ENCODE measurements at regions not wholly inside any gene's neighbourhood (a gene's known extent, or its start where the extent isn't known, plus 50 kb on each side); places are given as distances from the start of the nearest gene placed in this dataset.

DNA sequence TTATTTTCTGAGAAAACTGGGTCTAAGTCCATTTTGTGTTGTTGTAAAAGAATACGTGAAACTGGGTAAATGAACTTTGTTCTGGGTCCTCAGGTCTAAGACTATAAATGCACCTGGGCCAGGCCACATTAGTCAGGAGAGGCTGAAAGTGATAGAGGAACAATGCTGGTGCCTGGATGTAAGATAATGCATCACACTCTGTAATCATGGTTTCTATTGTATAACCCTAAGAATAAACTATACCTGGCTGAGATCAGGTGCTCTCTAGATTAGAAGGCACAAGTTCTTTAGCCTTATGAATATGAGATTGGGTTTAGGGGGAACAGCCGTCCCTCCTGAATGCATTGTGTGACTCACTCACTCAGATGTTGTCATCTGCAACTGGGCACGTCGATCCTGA is 675.5 kb downstream of the HTR1A start:
- Mint-ChIP-seq H3K4me3 (no peak overlapping the region), H3K27me3 (no peaks in the 10 kb centered on the region), H3K4me1 (no peaks in the 10 kb centered on the region), H3K36me3 (no peaks in the 10 kb centered on the region), H3K27ac (no peak overlapping the region), H3K9me3 (peaks cover 16% of the 10 kb centered on the region)
- CTCF ChIA-PET = no interaction called here
- no peak for DNase-seq

DNA sequence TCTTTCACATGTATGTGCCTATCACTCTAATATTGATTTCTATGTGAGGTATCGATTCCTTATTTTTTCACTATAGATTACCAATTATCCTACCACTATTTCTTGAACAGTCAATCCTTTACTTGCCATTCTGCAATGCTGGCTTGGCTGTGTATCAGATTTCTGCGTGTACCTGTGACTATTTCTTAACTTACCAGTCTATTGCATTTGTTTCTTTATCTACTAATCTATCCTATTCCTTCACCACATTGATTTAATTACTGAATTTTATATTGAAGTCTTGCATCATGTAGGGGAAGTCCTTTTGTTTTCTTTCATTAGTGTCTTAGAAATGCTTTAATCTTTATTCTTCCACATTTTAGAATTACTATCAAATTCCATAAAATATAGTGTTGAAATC is 684.8 kb downstream of the LRRC70 start:
- Mint-ChIP-seq H3K9me3 (no peaks in the 10 kb centered on the region), H3K4me1 (no peaks in the 10 kb centered on the region), H3K27me3 (no peaks in the 10 kb centered on the region), H3K27ac (no peak overlapping the region), H3K36me3 (no peaks in the 10 kb centered on the region), H3K4me3 (no peak overlapping the region)
- CTCF ChIA-PET = no interaction called here
- DNase-seq = no peak

DNA sequence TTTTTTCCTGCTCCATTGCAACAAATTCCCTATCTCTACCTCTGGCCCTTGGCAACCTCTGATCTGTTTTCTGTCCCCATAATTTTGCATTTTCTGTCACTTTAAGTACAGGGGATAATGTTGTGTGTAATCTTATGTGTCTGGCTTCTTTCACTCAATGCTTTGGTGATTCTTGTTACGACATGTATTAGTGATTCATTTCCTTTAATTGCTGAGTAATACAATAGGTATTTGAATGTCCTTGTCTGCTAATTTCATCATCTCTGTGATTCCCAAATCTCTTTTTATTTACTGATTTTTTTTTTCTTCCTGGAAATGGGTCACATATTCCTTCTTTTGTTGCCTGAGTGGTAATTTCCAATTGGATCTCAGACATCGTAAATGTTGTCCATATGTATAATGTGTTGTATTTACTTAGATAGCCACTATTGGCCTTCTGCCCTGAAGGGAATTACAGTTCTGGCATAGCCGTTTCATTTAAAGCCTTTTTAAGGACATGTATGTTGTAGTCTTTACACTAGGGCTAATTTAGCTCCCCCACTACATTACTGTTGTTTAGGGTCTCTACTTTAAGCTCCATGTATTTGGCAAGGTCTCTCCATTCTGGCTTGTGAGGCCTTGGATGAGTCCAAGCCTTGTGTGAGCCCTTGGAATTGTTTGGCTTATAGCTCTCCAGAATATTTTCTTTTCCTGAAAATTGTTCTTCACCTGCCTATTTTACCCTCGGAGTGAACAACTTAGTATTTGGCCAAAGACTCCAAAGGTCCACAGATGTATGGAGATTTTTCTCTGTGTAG is 683.8 kb downstream of the LRRC70 start:
- no peaks in the 10 kb centered on the region for H3K27me3 Mint-ChIP-seq
- CTCF ChIA-PET = no interaction called here

DNA sequence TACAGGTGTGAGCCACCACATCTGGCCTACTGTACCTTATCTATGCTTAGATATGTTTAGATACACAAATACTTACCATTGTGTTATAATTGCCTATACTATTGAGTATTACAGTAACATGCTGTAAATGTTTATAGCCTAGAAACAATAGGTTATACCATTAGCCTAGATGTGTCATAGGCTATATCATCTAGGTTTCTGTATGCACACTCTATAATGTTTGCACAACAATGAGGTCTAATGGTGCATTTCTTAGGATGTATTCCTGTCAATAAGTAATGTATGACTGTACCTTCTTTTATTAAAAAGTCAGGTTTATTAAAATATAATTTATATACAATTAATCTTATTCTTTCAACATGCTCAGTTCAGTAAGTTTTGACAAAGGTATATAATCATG is 683.1 kb downstream of the LRRC70 start:
- no peak for DNase-seq

More for the DNA sequence above, 683.8 kb downstream of the LRRC70 start:
- Mint-ChIP-seq H3K27ac (no peak overlapping the region), H3K4me1 (no peaks in the 10 kb centered on the region), H3K36me3 (no peaks in the 10 kb centered on the region), H3K4me3 (no peak overlapping the region), H3K9me3 (no peaks in the 10 kb centered on the region)
- no peak for DNase-seq

DNA sequence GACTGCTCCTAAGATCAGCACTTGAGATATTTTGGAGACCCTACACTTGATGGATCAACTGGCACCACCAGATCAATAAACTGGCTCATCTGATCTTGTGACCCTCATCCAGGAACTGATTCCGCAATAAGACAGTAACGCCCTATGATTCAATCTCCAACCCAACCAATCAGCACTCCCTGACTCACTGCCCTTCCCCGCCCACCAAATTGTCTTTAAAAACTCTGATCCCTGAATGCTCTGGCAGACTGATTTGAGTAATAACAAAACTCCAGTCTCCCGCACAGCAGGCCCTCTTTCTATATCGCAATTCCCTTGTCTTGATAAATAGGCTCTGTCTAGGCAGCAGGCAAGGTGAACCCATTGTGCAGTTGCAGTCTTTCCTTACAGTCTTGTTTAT is 677.0 kb downstream of the LRRC70 start:
- Mint-ChIP-seq H3K9me3 (peaks cover 3% of the 10 kb centered on the region), H3K4me3 (no peak overlapping the region), H3K36me3 (no peaks in the 10 kb centered on the region), H3K4me1 (no peaks in the 10 kb centered on the region), H3K27ac (no peak overlapping the region), H3K27me3 (no peaks in the 10 kb centered on the region)
- DNase-seq = no peak
- CTCF ChIA-PET = no interaction called here

More for the DNA sequence above, 683.1 kb downstream of the LRRC70 start:
- Mint-ChIP-seq H3K27ac (no peak overlapping the region), H3K4me3 (no peak overlapping the region), H3K4me1 (no peaks in the 10 kb centered on the region), H3K27me3 (no peaks in the 10 kb centered on the region), H3K36me3 (no peaks in the 10 kb centered on the region), H3K9me3 (no peaks in the 10 kb centered on the region)
- CTCF ChIA-PET = no interaction called here

DNA sequence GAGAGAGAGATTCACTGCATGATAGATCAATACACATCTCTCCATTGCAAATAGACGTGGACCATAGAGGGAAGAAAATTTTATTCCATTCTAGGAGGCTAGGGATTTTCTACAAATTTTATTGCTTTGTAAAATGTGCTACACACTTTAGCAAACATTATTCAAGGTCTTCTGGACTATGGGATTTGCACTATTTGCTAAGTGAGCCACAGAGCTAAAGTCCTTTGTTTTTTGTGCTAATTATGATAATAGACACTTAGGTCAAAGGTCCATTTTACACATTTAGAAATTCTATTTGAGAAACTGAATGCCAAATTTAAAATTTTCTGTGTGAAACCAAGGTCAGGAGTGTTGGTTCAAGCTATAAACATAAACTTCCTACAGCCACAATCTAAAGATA is 672.3 kb downstream of the LRRC70 start:
- DNase-seq = no peak
- Mint-ChIP-seq H3K4me1 (no peaks in the 10 kb centered on the region), H3K27ac (no peak overlapping the region), H3K36me3 (no peaks in the 10 kb centered on the region), H3K9me3 (peaks cover 5% of the 10 kb centered on the region), H3K4me3 (no peak overlapping the region), H3K27me3 (no peaks in the 10 kb centered on the region)
- CTCF ChIA-PET = no interaction called here

DNA sequence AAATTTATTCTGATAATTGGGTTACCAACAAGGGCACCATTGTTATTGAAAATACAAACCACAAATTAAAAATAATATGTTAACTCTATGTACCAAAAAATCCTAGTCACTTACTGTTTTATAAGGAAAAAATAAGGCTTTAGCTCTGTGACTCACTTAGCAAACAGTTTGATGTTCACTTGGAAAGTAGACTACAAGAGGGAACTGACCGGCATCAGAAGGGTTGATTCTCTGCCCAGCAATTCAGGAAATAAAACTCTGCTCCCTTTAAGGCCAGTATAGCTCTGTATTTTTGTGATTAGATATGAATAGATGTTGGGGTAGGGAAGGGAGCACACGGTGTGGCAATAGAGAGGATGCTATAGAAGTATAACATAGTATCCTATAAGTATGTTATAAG is 671.3 kb downstream of the LRRC70 start:
- H3K9me3 Mint-ChIP-seq = peaks cover 2% of the 10 kb centered on the region
- no peaks in the 10 kb centered on the region for H3K4me1 Mint-ChIP-seq
- no peak overlapping the region for H3K4me3 Mint-ChIP-seq
- H3K36me3 Mint-ChIP-seq = no peaks in the 10 kb centered on the region
- no peak overlapping the region for H3K27ac Mint-ChIP-seq
- DNase-seq = no peak
- CTCF ChIA-PET = no interaction called here
- no peaks in the 10 kb centered on the region for H3K27me3 Mint-ChIP-seq

DNA sequence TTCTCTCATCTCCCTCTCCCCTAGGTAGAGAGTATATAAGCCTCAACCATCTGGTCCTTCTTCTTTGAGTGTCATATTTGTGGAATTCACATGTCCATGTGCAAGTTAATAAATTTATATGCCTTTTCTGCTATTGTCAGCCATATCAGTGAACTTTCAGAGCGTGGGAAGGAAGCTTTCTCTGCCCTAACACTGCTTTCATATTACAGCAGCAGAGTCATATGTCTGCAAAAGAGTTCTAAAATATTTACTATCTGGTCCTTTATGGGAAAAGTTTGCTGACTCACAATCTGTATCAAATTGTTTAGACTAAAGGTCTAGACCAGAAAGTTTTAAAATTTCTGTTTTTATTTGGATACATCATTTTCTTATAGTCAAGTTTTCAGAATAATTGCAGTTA is 669.0 kb downstream of the LRRC70 start:
- CTCF ChIA-PET = no interaction called here
- Mint-ChIP-seq H3K27ac (no peak overlapping the region), H3K36me3 (no peaks in the 10 kb centered on the region), H3K4me3 (no peak overlapping the region), H3K27me3 (no peaks in the 10 kb centered on the region), H3K4me1 (no peaks in the 10 kb centered on the region), H3K9me3 (peaks cover 4% of the 10 kb centered on the region)
- DNase-seq = no peak

DNA sequence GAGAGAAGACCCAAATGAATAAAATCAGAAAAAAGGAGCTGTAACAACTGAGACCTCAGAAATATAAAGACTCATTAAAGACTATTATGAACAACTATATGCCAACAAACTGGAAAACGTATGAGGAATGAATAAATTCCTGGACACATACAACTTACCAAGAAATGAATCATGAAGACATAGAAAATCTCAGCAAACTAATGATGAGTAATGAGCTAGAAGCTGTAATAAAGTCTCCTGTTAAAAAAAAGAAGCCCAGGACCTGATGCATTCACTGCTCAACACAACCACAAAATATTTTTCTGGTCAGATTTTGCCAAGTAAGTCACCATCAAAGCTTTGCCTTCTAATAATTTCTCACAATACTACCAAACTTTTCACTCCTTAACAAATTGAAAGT is 666.7 kb downstream of the LRRC70 start:
- Mint-ChIP-seq H3K4me1 (no peaks in the 10 kb centered on the region), H3K9me3 (peaks cover 4% of the 10 kb centered on the region), H3K27me3 (no peaks in the 10 kb centered on the region), H3K4me3 (no peak overlapping the region), H3K27ac (no peak overlapping the region), H3K36me3 (no peaks in the 10 kb centered on the region)
- CTCF ChIA-PET = no interaction called here
- DNase-seq = no peak

DNA sequence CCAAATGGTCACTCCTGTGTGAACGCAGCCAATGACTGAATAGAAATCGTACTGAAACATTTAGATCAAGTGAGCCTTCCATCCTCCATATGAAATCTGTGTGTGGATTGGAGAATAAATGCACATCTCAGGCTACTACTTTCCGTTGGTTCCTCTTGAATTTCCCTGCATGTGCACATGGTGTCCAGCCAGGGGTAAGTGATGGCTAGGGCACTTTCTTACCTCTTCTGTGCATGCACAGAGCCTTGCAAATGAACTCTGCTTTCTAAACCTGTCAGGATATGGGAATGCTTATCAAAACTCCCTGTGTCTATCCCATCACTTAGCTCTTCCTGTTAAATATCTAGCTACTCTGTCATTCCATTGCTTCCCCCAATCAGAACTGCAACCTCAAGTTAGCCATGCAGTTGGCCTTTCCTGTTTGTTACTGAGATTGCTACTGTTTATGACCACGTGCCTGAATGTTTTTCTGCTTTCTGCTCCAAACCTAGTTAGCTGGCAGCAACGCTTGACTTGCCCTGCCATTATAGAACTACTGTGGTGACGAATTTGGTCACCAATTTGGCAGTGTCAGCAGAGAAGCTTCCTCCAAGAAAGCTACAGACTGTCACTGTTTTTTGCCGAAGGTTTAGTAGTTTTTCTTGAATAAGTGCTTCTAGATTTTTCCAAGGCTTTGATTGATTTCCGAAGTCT is 661.6 kb downstream of the LRRC70 start:
- Mint-ChIP-seq H3K4me3 (no peak overlapping the region), H3K36me3 (no peaks in the 10 kb centered on the region), H3K27ac (no peak overlapping the region), H3K9me3 (peaks cover 2% of the 10 kb centered on the region), H3K27me3 (no peaks in the 10 kb centered on the region), H3K4me1 (no peaks in the 10 kb centered on the region)
- no peak for DNase-seq
- CTCF ChIA-PET = no interaction called here

DNA sequence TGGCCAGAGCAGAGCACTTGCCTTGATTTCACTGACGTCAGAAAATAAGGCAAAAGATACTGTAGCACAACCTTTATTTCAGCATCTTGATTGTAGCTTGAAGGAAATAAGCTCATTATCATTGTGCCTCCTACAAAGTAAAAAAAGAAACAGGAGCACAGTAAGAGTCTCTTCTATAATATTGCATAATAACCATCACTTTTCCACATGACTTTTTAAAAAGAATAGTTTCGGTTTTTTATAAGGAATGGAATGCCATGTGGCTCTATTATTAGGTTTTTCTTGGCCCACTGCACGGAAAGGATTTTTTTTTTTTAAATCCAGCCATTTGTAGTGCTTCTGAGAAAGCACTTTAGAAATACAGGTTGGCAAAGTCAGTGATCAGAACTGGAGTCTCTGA is 655.3 kb downstream of the LRRC70 start:
- no peaks in the 10 kb centered on the region for H3K36me3 Mint-ChIP-seq

DNA sequence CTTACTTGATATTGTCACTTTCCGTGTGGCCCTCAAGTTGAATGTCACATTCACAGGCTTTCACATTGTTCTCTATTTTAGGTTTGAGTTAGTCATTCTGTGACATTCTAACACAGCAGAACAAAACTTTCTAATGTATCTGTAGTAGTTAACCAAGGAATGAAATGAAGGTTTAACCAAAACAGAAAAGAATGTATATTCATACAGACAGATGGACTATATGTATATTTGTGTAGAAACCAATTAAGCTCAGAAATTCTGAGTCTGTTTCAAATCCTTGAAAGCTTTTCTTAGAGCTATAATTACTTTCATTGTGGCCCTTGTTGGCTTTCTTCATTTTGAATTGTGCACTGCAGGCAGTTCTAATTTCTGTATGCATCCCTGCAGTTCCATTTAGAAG is 654.7 kb downstream of the LRRC70 start:
- H3K27me3 Mint-ChIP-seq = no peaks in the 10 kb centered on the region
- no peak overlapping the region for H3K4me3 Mint-ChIP-seq
- no peak for DNase-seq
- no peaks in the 10 kb centered on the region for H3K36me3 Mint-ChIP-seq
- CTCF ChIA-PET = interaction anchor here (0.5 kb wide), 1 partner anchor 63 kb away, joined by 3 read pairs; no protein-coding TSS in a partner anchor
- no peaks in the 10 kb centered on the region for H3K4me1 Mint-ChIP-seq
- no peak overlapping the region for H3K27ac Mint-ChIP-seq
- H3K9me3 Mint-ChIP-seq = no peaks in the 10 kb centered on the region

More for the DNA sequence above, 655.3 kb downstream of the LRRC70 start:
- H3K4me1 Mint-ChIP-seq = no peaks in the 10 kb centered on the region
- H3K27ac Mint-ChIP-seq = no peak overlapping the region
- no peaks in the 10 kb centered on the region for H3K9me3 Mint-ChIP-seq
- CTCF ChIA-PET = interaction anchor here (0.5 kb wide), 1 partner anchor 63 kb away, joined by 3 read pairs; no protein-coding TSS in a partner anchor
- no peak for DNase-seq
- H3K4me3 Mint-ChIP-seq = no peak overlapping the region
- no peaks in the 10 kb centered on the region for H3K27me3 Mint-ChIP-seq

DNA sequence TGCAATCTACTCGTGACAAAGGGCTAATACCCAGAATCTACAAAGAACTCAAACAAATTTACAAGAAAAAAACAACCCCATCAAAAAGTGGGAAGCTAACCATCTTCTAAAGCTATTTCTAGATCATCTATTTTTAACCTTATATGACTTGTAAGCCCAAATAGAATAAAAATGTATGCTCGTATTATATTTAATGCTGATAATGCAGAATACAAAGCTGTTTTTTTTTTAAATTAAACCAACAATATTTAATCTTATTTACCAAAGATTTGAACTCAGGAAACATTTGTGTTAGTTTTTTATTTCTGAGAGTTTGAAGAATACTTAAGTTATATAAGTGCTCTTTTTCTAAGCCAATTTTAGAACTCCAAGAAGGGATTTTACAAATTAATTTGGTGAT is 652.1 kb downstream of the LRRC70 start:
- CTCF ChIA-PET = no interaction called here
- H3K4me3 Mint-ChIP-seq = no peak overlapping the region
- no peak overlapping the region for H3K27ac Mint-ChIP-seq
- no peaks in the 10 kb centered on the region for H3K36me3 Mint-ChIP-seq
- no peak for DNase-seq
- no peaks in the 10 kb centered on the region for H3K9me3 Mint-ChIP-seq
- H3K27me3 Mint-ChIP-seq = no peaks in the 10 kb centered on the region
- no peaks in the 10 kb centered on the region for H3K4me1 Mint-ChIP-seq

DNA sequence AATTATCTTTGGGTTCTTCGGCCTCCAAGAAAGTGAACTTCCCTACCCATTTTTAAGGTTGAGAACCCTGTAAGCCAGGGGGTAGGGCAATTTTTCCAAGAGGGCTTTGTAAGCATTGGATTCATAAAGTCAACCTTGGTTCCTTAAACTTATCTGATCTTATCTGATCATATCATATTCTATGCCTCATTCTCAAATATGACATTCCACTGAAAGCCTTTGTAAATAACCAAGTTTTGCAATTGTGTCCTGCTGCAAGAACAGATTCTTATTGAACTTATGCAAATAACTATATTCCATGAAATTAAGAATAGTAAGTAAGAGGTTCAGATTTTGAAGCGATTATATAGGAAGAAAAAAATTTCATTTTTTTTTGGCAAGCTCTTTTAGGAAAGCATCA is 649.5 kb downstream of the LRRC70 start:
- no peaks in the 10 kb centered on the region for H3K27me3 Mint-ChIP-seq
- no peaks in the 10 kb centered on the region for H3K4me1 Mint-ChIP-seq
- no peaks in the 10 kb centered on the region for H3K36me3 Mint-ChIP-seq
- CTCF ChIA-PET = no interaction called here
- H3K4me3 Mint-ChIP-seq = no peak overlapping the region
- H3K27ac Mint-ChIP-seq = no peak overlapping the region
- H3K9me3 Mint-ChIP-seq = no peaks in the 10 kb centered on the region
- no peak for DNase-seq

DNA sequence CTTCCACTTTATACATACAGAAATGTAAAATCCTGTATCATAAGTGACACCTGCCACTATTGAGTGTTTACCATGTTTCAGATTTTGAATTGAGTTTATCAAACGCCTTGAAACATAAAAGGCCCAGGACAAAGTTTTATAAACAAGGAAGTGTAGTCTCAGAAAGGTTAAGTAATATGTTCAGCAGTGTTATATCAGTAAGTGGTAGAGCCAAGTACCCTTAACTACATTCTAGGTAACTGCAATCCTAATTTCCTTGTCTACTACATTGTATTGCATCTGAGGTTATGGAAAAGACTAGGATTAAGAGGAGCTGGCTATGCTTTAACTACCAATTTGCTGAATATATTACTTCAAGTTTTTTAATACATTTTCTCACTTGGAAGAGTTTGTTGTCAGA is 641.6 kb downstream of the LRRC70 start:
- CTCF ChIA-PET = no interaction called here
- Mint-ChIP-seq H3K27me3 (no peaks in the 10 kb centered on the region), H3K4me3 (no peak overlapping the region), H3K9me3 (no peaks in the 10 kb centered on the region), H3K27ac (no peak overlapping the region), H3K36me3 (no peaks in the 10 kb centered on the region), H3K4me1 (no peaks in the 10 kb centered on the region)
- no peak for DNase-seq
